Neural crest cell (in vitro differentiated cells): ENCODE measurements at regions not wholly inside any gene's neighbourhood (a gene's known extent, or its start where the extent isn't known, plus 50 kb on each side); places are given as distances from the start of the nearest gene placed in this dataset.

Experiments used
- DNase-seq: peaks from one replicate; pipeline ENCODE4 v3.0.0; 2021; ENCODE audit warnings: low read depth, mixed read lengths, low spot score
- H3K27ac Mint-ChIP-seq: one replicate; pipeline ENCODE4 v1.8.0; 2021; ENCODE audit warnings: mild to moderate bottlenecking, mixed read lengths; ENCODE audit not compliant: unreplicated experiment
- H3K27me3 Mint-ChIP-seq: 2 replicates; pipeline ENCODE4 v1.8.0; 2021; ENCODE audit warnings: low read depth, mild to moderate bottlenecking, mixed read lengths
- H3K36me3 Mint-ChIP-seq: 2 replicates; pipeline ENCODE4 v1.8.0; 2021; ENCODE audit warnings: low read depth, mild to moderate bottlenecking, mixed read lengths
- H3K4me1 Mint-ChIP-seq: 2 replicates; pipeline ENCODE4 v1.8.0; 2021; ENCODE audit warnings: mixed read lengths
- H3K4me3 Mint-ChIP-seq: one replicate; pipeline ENCODE4 v1.8.0; 2021; ENCODE audit warnings: mild to moderate bottlenecking, mixed read lengths
- H3K9me3 Mint-ChIP-seq: 2 replicates; pipeline ENCODE4 v1.8.0; 2021; ENCODE audit warnings: mixed read lengths
- CTCF ChIP-seq: fragments of 200-600 bp; sonication (generic); conservative IDR thresholded peaks from 2 replicates; pipeline ENCODE4 v1.5.0; 2021; ENCODE audit warnings: antibody characterized with exemption, mild to moderate bottlenecking

GRCh38 chr1:232518349-232518748 lies 111.6 kb downstream of the SIPA1L2 start:
- no peak overlapping the region for H3K27ac Mint-ChIP-seq
- no peak for DNase-seq
- H3K4me3 Mint-ChIP-seq = no peak overlapping the region
- no peaks in the 10 kb centered on the region for H3K9me3 Mint-ChIP-seq
- no peak for TF ChIP-seq CTCF
- peaks cover 21% of the 10 kb centered on the region for H3K36me3 Mint-ChIP-seq
- no peaks in the 10 kb centered on the region for H3K27me3 Mint-ChIP-seq
- peaks cover 21% of the 10 kb centered on the region for H3K4me1 Mint-ChIP-seq

- peaks cover 26% of the 10 kb centered on the region for H3K36me3 Mint-ChIP-seq
- H3K9me3 Mint-ChIP-seq = no peaks in the 10 kb centered on the region
- no peaks in the 10 kb centered on the region for H3K27me3 Mint-ChIP-seq
- peaks cover 15% of the 10 kb centered on the region for H3K4me1 Mint-ChIP-seq
- TF ChIP-seq CTCF = no peak
- no peak overlapping the region for H3K4me3 Mint-ChIP-seq
- no peak overlapping the region for H3K27ac Mint-ChIP-seq
- DNase-seq = no peak
These were observed 112.7 kb downstream of the SIPA1L2 start for GRCh38 chr1:232517204-232517603.

GRCh38 chr1:232515706-232516105 lies 114.2 kb downstream of the SIPA1L2 start:
- Mint-ChIP-seq H3K36me3 (peaks cover 28% of the 10 kb centered on the region), H3K4me3 (no peak overlapping the region), H3K27ac (no peak overlapping the region), H3K27me3 (no peaks in the 10 kb centered on the region), H3K9me3 (no peaks in the 10 kb centered on the region), H3K4me1 (peaks cover 16% of the 10 kb centered on the region)
- no peak for TF ChIP-seq CTCF
- no peak for DNase-seq

GRCh38 chr1:232512712-232513111 lies 117.2 kb downstream of the SIPA1L2 start:
- TF ChIP-seq CTCF = no peak
- no peak for DNase-seq
- H3K27ac Mint-ChIP-seq = no peak overlapping the region
- H3K9me3 Mint-ChIP-seq = no peaks in the 10 kb centered on the region
- H3K4me3 Mint-ChIP-seq = no peak overlapping the region
- peaks cover 26% of the 10 kb centered on the region for H3K36me3 Mint-ChIP-seq
- H3K4me1 Mint-ChIP-seq = peaks cover 39% of the 10 kb centered on the region
- H3K27me3 Mint-ChIP-seq = no peaks in the 10 kb centered on the region

- no peak for DNase-seq
- Mint-ChIP-seq H3K4me3 (no peak overlapping the region), H3K27me3 (no peaks in the 10 kb centered on the region), H3K4me1 (peaks cover 50% of the 10 kb centered on the region), H3K36me3 (peaks cover 26% of the 10 kb centered on the region), H3K27ac (no peak overlapping the region), H3K9me3 (no peaks in the 10 kb centered on the region)
- TF ChIP-seq CTCF = no peak
These were observed 118.8 kb downstream of the SIPA1L2 start for GRCh38 chr1:232511172-232511571.
